Neural cell (in vitro differentiated cells): ENCODE measurements at regions not wholly inside any gene's neighbourhood (a gene's known extent, or its start where the extent isn't known, plus 50 kb on each side); places are given as distances from the start of the nearest gene placed in this dataset.

Source experiments
- H2AFZ ChIP-seq: fragments of 200-600, 300-800 bp; sonication (generic), shearing (Covaris generic); 2 replicates; pipeline ENCODE4 v1.6.0; 2014; ENCODE audit warnings: low read depth, mild to moderate bottlenecking, antibody characterized with exemption, low read length, moderate library complexity
- H3F3A ChIP-seq: fragments of 200-600 bp; shearing (Covaris generic); 2 replicates; pipeline ENCODE4 v1.6.1; 2016; ENCODE audit warnings: mild to moderate bottlenecking, moderate library complexity, mixed read lengths, antibody characterized with exemption, low read length; ENCODE audit not compliant: insufficient read depth, poor library complexity, severe bottlenecking
- H3K27ac ChIP-seq: fragments of 200-600, 300-800 bp; sonication (generic), shearing (Covaris generic); 2 replicates; pipeline ENCODE4 v1.5.1; 2014; ENCODE audit warnings: mild to moderate bottlenecking, low read length, moderate library complexity
- H3K27me3 ChIP-seq: fragments of 300-800, 200-600 bp; sonication (generic), shearing (Covaris generic); 2 replicates; pipeline ENCODE4 v1.6.0; 2014; ENCODE audit warnings: mild to moderate bottlenecking, low read depth, low read length, moderate library complexity; ENCODE audit not compliant: insufficient read depth
- H3K36me3 ChIP-seq: fragments of 300-800, 200-600 bp; sonication (generic), shearing (Covaris generic); 2 replicates; pipeline ENCODE4 v1.5.1; 2014; ENCODE audit warnings: mild to moderate bottlenecking, antibody characterized with exemption, low read length, moderate library complexity; ENCODE audit not compliant: insufficient read depth
- H3K4me2 ChIP-seq: fragments of 300-800, 200-600 bp; sonication (generic), shearing (Covaris generic); 2 replicates; pipeline ENCODE4 v1.6.0; 2014; ENCODE audit warnings: mild to moderate bottlenecking, low read length
- H3K4me3 ChIP-seq: fragments of 300-800, 200-600 bp; sonication (generic), shearing (Covaris generic); 2 replicates; pipeline ENCODE4 v1.5.1; 2014; ENCODE audit warnings: mild to moderate bottlenecking, low read length, moderate library complexity
- H3K79me2 ChIP-seq: fragments of 200-600 bp; shearing (Covaris generic); replicated peaks from 2 replicates; pipeline ENCODE4 v1.6.0; 2014; ENCODE audit warnings: mild to moderate bottlenecking, low read length, moderate library complexity; ENCODE audit not compliant: insufficient read depth
- H3K9ac ChIP-seq: fragments of 300-800, 200-600 bp; sonication (generic), shearing (Covaris generic); 2 replicates; pipeline ENCODE4 v1.6.1; 2016; ENCODE audit warnings: mild to moderate bottlenecking, low read length, mixed read lengths
- H3K9me2 ChIP-seq: fragments of 200-600 bp; shearing (Covaris generic); 2 replicates; pipeline ENCODE4 v1.6.1; 2016; ENCODE audit warnings: mild to moderate bottlenecking, low read length, mixed read lengths; ENCODE audit not compliant: insufficient read depth
- H3K9me3 ChIP-seq: fragments of 200-600, 300-800 bp; sonication (generic), shearing (Covaris generic); 2 replicates; pipeline ENCODE4 v1.6.1; 2016; ENCODE audit warnings: mild to moderate bottlenecking, mixed run types, low read length, moderate library complexity, mixed read lengths
- H4K20me1 ChIP-seq: fragments of 200-600 bp; shearing (Covaris generic); 2 replicates; pipeline ENCODE4 v1.6.1; 2016; ENCODE audit warnings: mild to moderate bottlenecking, mixed run types; ENCODE audit not compliant: insufficient read depth
- EP300 ChIP-seq: fragments of 450-650 bp; conservative IDR thresholded peaks from 2 replicates; pipeline ENCODE4 v1.6.1; 2014; ENCODE audit warnings: antibody characterized with exemption, mild to moderate bottlenecking, moderate library complexity; ENCODE audit not compliant: poor library complexity, severe bottlenecking
- EZH2 ChIP-seq: fragments of 200-600, 300-800 bp; shearing (Covaris generic), sonication (generic); IDR thresholded peaks from 2 replicates; pipeline ENCODE4 v1.6.1; 2014; ENCODE audit warnings: antibody characterized with exemption, low read length, borderline replicate concordance, mild to moderate bottlenecking; ENCODE audit not compliant: insufficient read depth, poor library complexity, severe bottlenecking
- MXI1 ChIP-seq: fragments of 450-650 bp; conservative IDR thresholded peaks from 2 replicates; pipeline ENCODE4 v1.6.1; 2014; ENCODE audit warnings: antibody characterized with exemption, mild to moderate bottlenecking; ENCODE audit not compliant: poor library complexity, severe bottlenecking
- POLR2AphosphoS5 ChIP-seq: IDR thresholded peaks from 2 replicates; pipeline ENCODE4 v1.6.1; 2012
- RAD21 ChIP-seq: fragments of 450-650 bp; conservative IDR thresholded peaks from 2 replicates; pipeline ENCODE4 v1.6.1; 2014; ENCODE audit warnings: antibody characterized with exemption, mild to moderate bottlenecking, moderate library complexity
- SMC3 ChIP-seq: fragments of 450-650 bp; conservative IDR thresholded peaks from 2 replicates; pipeline ENCODE4 v1.6.1; 2014; ENCODE audit warnings: antibody characterized with exemption, mild to moderate bottlenecking, moderate library complexity; ENCODE audit not compliant: poor library complexity
- TAF1 ChIP-seq: IDR thresholded peaks from 2 replicates; pipeline ENCODE4 v1.6.1; 2012; ENCODE audit warnings: low read depth
- TF ChIP-seq, protein P1 (sequence below): fragments of 450-650 bp; IDR thresholded peaks from 2 replicates; pipeline ENCODE4 v1.5.1; 2014; ENCODE audit warnings: antibody characterized with exemption, mild to moderate bottlenecking, moderate library complexity; ENCODE audit not compliant: poor library complexity, severe bottlenecking
- TF ChIP-seq, protein P2 (sequence below): IDR thresholded peaks from 2 replicates; pipeline ENCODE4 v1.6.1; 2012; ENCODE audit warnings: borderline replicate concordance

DNA sequence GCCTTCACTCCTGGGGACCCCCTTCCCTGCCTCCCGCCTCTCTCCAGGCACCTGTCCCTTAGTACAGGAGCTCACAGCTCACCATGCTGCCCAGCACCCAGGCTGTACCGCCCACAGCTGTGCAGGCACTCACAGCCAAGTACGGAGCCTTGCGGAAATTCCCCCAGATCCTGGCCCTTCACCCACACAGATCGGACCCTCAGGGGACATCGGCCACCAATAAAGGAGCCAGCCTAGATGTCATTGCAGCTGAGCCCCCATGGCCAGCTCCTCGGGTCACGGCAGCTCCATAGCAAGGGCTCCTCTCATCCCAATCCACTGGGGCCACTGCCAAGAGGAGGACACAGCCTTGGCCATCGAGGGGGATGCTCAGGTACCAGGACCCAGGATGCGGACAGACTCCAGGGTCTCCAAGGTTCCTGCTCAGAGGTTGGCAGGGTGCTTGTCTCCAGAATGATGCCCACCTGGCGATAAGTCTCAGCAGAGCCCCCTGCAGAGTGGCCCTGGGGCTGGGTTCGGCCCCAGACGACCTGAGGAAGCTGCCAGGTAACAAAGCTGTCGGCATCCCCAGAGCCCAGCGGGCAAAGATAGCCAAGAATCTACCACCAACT, 82.3 kb downstream of the YTHDF1 start:
- Histone ChIP-seq H3K27ac (no peak overlapping the region), H3K4me3 (no peak overlapping the region), H3K9me3 (no peaks in the 10 kb centered on the region), H3K9me2 (no peaks in the 10 kb centered on the region), H3F3A (no peaks in the 10 kb centered on the region), H3K36me3 (no peaks in the 10 kb centered on the region), H3K27me3 (no peaks in the 10 kb centered on the region), H3K79me2 (no peaks in the 10 kb centered on the region), H4K20me1 (no peaks in the 10 kb centered on the region), H3K4me2 (no peak overlapping the region), H2AFZ (no peak overlapping the region), H3K9ac (no peak overlapping the region)
- TF ChIP-seq TAF1 (no peak), EZH2 (no peak), EP300 (no peak)

DNA sequence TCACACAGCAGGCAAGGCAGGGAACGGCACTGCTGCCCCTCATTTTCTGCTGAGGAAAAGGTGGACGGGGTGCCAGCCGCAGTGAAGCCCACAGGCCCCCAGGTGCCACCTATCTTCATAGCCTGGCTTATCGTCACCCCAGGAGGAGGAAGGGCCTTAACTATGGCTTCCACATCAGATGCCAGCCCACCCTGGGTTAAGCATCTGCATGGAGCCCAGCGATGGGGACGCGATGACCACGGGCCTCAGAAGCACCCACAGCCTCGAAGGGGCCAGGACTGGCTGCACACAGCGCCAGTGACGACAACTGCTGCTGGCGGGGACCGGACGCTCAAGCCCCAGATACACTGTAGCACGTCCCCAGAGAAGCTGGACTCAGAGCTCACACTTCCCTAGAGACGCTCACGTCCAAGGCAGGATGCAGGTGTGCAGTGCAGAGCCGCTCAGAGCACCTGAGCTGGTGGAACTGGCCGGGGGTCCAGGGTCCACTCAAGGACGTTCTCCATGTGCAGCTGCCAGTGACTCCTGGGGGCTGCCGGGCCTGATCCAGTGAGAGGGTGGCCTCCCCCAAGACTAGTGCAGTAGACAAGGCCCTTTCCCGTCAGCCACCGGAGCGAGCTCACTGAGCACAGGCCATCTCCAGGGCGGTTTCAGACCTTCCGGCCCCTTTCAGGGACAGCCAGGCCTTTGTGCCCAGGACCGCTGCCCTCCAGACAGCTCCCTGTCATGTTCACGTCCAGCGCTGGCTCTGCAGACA, 83.0 kb downstream of the YTHDF1 start:
- no peak for TF ChIP-seq EP300
- no peak for TF ChIP-seq RAD21
- TF ChIP-seq TAF1: no peak
- TF ChIP-seq SMC3: no peak

GRCh38 chr20:63132131-63132714, 83.7 kb downstream of the YTHDF1 start:
- H3K9me2 ChIP-seq: no peaks in the 10 kb centered on the region
- TF ChIP-seq, protein P1, sequence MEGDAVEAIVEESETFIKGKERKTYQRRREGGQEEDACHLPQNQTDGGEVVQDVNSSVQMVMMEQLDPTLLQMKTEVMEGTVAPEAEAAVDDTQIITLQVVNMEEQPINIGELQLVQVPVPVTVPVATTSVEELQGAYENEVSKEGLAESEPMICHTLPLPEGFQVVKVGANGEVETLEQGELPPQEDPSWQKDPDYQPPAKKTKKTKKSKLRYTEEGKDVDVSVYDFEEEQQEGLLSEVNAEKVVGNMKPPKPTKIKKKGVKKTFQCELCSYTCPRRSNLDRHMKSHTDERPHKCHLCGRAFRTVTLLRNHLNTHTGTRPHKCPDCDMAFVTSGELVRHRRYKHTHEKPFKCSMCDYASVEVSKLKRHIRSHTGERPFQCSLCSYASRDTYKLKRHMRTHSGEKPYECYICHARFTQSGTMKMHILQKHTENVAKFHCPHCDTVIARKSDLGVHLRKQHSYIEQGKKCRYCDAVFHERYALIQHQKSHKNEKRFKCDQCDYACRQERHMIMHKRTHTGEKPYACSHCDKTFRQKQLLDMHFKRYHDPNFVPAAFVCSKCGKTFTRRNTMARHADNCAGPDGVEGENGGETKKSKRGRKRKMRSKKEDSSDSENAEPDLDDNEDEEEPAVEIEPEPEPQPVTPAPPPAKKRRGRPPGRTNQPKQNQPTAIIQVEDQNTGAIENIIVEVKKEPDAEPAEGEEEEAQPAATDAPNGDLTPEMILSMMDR: no peak
- TF ChIP-seq POLR2AphosphoS5: no peak
- no peak for TF ChIP-seq RAD21
- TF ChIP-seq SMC3: no peak
- TF ChIP-seq MXI1: no peak
- TF ChIP-seq, protein P2, sequence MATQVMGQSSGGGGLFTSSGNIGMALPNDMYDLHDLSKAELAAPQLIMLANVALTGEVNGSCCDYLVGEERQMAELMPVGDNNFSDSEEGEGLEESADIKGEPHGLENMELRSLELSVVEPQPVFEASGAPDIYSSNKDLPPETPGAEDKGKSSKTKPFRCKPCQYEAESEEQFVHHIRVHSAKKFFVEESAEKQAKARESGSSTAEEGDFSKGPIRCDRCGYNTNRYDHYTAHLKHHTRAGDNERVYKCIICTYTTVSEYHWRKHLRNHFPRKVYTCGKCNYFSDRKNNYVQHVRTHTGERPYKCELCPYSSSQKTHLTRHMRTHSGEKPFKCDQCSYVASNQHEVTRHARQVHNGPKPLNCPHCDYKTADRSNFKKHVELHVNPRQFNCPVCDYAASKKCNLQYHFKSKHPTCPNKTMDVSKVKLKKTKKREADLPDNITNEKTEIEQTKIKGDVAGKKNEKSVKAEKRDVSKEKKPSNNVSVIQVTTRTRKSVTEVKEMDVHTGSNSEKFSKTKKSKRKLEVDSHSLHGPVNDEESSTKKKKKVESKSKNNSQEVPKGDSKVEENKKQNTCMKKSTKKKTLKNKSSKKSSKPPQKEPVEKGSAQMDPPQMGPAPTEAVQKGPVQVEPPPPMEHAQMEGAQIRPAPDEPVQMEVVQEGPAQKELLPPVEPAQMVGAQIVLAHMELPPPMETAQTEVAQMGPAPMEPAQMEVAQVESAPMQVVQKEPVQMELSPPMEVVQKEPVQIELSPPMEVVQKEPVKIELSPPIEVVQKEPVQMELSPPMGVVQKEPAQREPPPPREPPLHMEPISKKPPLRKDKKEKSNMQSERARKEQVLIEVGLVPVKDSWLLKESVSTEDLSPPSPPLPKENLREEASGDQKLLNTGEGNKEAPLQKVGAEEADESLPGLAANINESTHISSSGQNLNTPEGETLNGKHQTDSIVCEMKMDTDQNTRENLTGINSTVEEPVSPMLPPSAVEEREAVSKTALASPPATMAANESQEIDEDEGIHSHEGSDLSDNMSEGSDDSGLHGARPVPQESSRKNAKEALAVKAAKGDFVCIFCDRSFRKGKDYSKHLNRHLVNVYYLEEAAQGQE: no peak
- TF ChIP-seq EP300: no peak
- no peak for TF ChIP-seq TAF1
- TF ChIP-seq EZH2: no peak
- no peaks in the 10 kb centered on the region for H4K20me1 ChIP-seq
- no peaks in the 10 kb centered on the region for H3K9me3 ChIP-seq
- H3K4me2 ChIP-seq: no peak overlapping the region
- H3K79me2 ChIP-seq: no peaks in the 10 kb centered on the region
- no peak overlapping the region for H3K27ac ChIP-seq
- H3K36me3 ChIP-seq: no peaks in the 10 kb centered on the region
- H2AFZ ChIP-seq: no peak overlapping the region
- no peak overlapping the region for H3K4me3 ChIP-seq
- no peaks in the 10 kb centered on the region for H3K27me3 ChIP-seq
- H3K9ac ChIP-seq: no peak overlapping the region
- H3F3A ChIP-seq: no peaks in the 10 kb centered on the region

More for the DNA sequence above, 83.0 kb downstream of the YTHDF1 start:
- H3K9me2 ChIP-seq: no peaks in the 10 kb centered on the region
- H3K4me2 ChIP-seq: no peak overlapping the region
- H4K20me1 ChIP-seq: no peaks in the 10 kb centered on the region
- H3K27ac ChIP-seq: no peak overlapping the region
- no peaks in the 10 kb centered on the region for H3K36me3 ChIP-seq
- H3F3A ChIP-seq: no peaks in the 10 kb centered on the region
- no peak overlapping the region for H2AFZ ChIP-seq
- H3K9me3 ChIP-seq: no peaks in the 10 kb centered on the region
- no peaks in the 10 kb centered on the region for H3K79me2 ChIP-seq
- no peak overlapping the region for H3K4me3 ChIP-seq
- no peak overlapping the region for H3K9ac ChIP-seq
- no peaks in the 10 kb centered on the region for H3K27me3 ChIP-seq
